ENCODE measurements at regions not wholly inside any gene's neighbourhood (a gene's known extent, or its start where the extent isn't known, plus 50 kb on each side); places are given as distances from the start of the nearest gene placed in this dataset.

DNA sequence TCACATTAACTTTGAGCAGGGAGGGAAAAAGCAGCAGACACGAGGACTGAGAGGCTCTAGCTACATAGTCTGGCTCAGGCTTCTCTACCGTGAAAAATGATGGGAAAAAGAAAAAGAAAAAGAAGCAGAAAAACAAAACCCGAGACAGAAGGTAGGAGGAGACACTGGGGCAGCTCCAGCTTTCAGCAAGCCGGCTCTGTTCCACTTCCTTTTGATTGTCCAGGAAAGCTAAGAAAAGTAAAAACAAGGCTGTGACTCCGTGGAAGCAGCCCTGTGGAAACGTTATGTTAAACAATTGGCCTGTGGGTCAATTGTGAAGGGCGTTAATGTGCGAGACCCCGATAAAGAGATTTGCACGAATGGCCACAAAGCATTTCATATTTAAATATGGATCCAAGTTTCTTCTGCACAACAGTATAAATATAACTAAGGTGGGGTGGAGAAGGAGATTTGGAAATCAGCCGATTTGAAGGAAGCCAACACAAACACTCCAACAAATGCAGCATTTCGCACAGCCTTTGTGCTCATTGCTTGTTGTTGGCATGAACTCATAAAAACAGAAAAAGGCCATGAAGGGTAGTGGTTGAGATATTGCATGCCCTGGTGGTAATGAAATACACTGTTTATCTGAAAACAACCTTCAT is 236.9 kb upstream of the JAG1 start:
- POLR2A ChIA-PET, result no interaction called here

More for the DNA sequence above, 236.9 kb upstream of the JAG1 start:
- Histone ChIP-seq H3K9me3 (no peaks in the 10 kb centered on the region), H2AFZ (ENCODE audit: low read depth) (no peak overlapping the region), H3K36me3 (replicated peaks in 1 of 2; ENCODE audit: control insufficient read depth in 1 of 2, insufficient read depth in 2 of 2, low read length in 1 of 2) (no peaks in the 10 kb centered on the region), H3K4me1 (ENCODE audit: control insufficient read depth in 1 of 2, insufficient read depth in 2 of 2, low read depth in 1 of 2, low read length in 1 of 2) (no peaks in the 10 kb centered on the region), H3K27ac (ENCODE audit: low read depth in 2 of 2, low read length in 1 of 2) (no peak overlapping the region), H3K9ac (no peak overlapping the region), H3K27me3 (ENCODE audit: insufficient read depth) (no peaks in the 10 kb centered on the region), H3K9me2 (no peaks in the 10 kb centered on the region), H3K4me2 (no peak overlapping the region), H3K4me3 (ENCODE audit: low read depth in 2 of 2, low read length in 1 of 2) (no peak overlapping the region), H4K20me1 (ENCODE audit: insufficient read depth) (no peaks in the 10 kb centered on the region), H3K79me2 (ENCODE audit: insufficient read depth) (no peaks in the 10 kb centered on the region), H3F3A (replicated peaks; ENCODE audit: insufficient read depth) (no peaks in the 10 kb centered on the region)
- 90% methylated on average over 12 of the region's 12 CpGs for WGBS (ENCODE audit: low lambda C conversion rate)
- TF ChIP-seq YY1 (IDR thresholded peaks at IDR 0.05; ENCODE audit: low read depth), result no peak
- no peak for TF ChIP-seq MXI1 (IDR thresholded peaks at IDR 0.05; ENCODE audit: low read depth, low read length)
- TF ChIP-seq RFX5 (IDR thresholded peaks at IDR 0.05; ENCODE audit: low read length), result no peak
- TF ChIP-seq, protein P1, sequence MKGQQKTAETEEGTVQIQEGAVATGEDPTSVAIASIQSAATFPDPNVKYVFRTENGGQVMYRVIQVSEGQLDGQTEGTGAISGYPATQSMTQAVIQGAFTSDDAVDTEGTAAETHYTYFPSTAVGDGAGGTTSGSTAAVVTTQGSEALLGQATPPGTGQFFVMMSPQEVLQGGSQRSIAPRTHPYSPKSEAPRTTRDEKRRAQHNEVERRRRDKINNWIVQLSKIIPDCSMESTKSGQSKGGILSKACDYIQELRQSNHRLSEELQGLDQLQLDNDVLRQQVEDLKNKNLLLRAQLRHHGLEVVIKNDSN (IDR thresholded peaks at IDR 0.05; ENCODE audit: borderline replicate concordance, low read depth), result no peak
- TF ChIP-seq SMC3 (IDR thresholded peaks at IDR 0.05; ENCODE audit: low read depth, low read length), result no peak
- no peak for TF ChIP-seq TEAD4 (IDR thresholded peaks at IDR 0.05; ENCODE audit: borderline replicate concordance, insufficient read depth)
- TF ChIP-seq GABPA (IDR thresholded peaks at IDR 0.05; ENCODE audit: low read depth), result no peak
- TF ChIP-seq RCOR1 (IDR thresholded peaks at IDR 0.05; ENCODE audit: low read length), result no peak
- TF ChIP-seq, protein P2, sequence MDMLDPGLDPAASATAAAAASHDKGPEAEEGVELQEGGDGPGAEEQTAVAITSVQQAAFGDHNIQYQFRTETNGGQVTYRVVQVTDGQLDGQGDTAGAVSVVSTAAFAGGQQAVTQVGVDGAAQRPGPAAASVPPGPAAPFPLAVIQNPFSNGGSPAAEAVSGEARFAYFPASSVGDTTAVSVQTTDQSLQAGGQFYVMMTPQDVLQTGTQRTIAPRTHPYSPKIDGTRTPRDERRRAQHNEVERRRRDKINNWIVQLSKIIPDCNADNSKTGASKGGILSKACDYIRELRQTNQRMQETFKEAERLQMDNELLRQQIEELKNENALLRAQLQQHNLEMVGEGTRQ (IDR thresholded peaks at IDR 0.05; ENCODE audit: borderline replicate concordance, low read depth, low read length), result no peak
- TF ChIP-seq FOXM1 (IDR thresholded peaks at IDR 0.05; ENCODE audit: low read depth), result no peak
- no peak for TF ChIP-seq NRF1 (IDR thresholded peaks at IDR 0.05; ENCODE audit: low read depth, low read length)
- no peak for TF ChIP-seq FOXJ3 (CRISPR knock-in tag; IDR thresholded peaks at IDR 0.05)
- no peak for TF ChIP-seq REST (IDR thresholded peaks at IDR 0.05; ENCODE audit: low read depth, low read length)
- DNase-seq, result no peak
- CTCF ChIA-PET, result no interaction called here
